Lung (tissue), 11 donors: ENCODE measurements at regions not wholly inside any gene's neighbourhood (a gene's known extent, or its start where the extent isn't known, plus 50 kb on each side); places are given as distances from the start of the nearest gene placed in this dataset.

ENCODE experiments used
- ATAC-seq: fragments of 200-7000 bp; cut with Tn5 transposase; one replicate; pipeline ENCODE4 v1.9.1; 2020; ENCODE audit warnings: moderate number of reproducible peaks; ENCODE audit not compliant: insufficient read depth, low FRiP score
- DNase-seq, 3 donors: peaks; one replicate each; pipeline ENCODE4 v3.0.0-alpha.2; 2013 to 2017
- H3K27ac ChIP-seq, 2 donors: one replicate each; pipeline ENCODE4 v1.5.1; 2013; ENCODE audit warnings: mild to moderate bottlenecking in 2 of 2, moderate library complexity in 2 of 2, control low read depth in 1 of 2, inconsistent platforms in 1 of 2, low read depth in 1 of 2, low read length in 1 of 2
- H3K27me3 ChIP-seq, 3 donors: one replicate each; pipeline ENCODE4 v1.5.1; 2013; ENCODE audit warnings: low read length in 2 of 3; ENCODE audit not compliant: control insufficient read depth in 3 of 3, insufficient read depth in 3 of 3
- H3K36me3 ChIP-seq, 4 donors: one replicate each; pipeline ENCODE4 v1.5.1; 2013; ENCODE audit warnings: low read length in 4 of 4, mild to moderate bottlenecking in 1 of 4, moderate library complexity in 1 of 4; ENCODE audit not compliant: control insufficient read depth in 4 of 4, insufficient read depth in 4 of 4
- H3K4me1 ChIP-seq, 5 donors: one replicate each; pipeline ENCODE4 v1.5.1; 2013; ENCODE audit warnings: low read length in 5 of 5, mild to moderate bottlenecking in 2 of 5, moderate library complexity in 1 of 5; ENCODE audit not compliant: control insufficient read depth in 5 of 5, insufficient read depth in 5 of 5
- H3K4me3 ChIP-seq: one replicate; pipeline ENCODE4 v1.5.1; 2013; ENCODE audit warnings: mild to moderate bottlenecking, control low read depth, moderate library complexity
- H3K9ac ChIP-seq, 2 donors: one replicate each; pipeline ENCODE4 v1.5.1; 2013; ENCODE audit warnings: low read length in 2 of 2, control low read depth in 1 of 2; ENCODE audit not compliant: insufficient read depth in 1 of 2
- H3K9me3 ChIP-seq, 4 donors: one replicate each; pipeline ENCODE4 v1.5.1; 2013; ENCODE audit warnings: low read length in 3 of 4, mild to moderate bottlenecking in 1 of 4, moderate library complexity in 1 of 4; ENCODE audit not compliant: control insufficient read depth in 4 of 4, insufficient read depth in 3 of 4
- WGBS, 2 donors: extraction: QIAGEN DNeasy Blood & Tissue Kit; methylation state at CpG; one replicate each; pipeline ENCODE4 v1.1.7; 2013; 5-methylcytosine and 5-hydroxymethylcytosine counted together
- TF ChIP-seq, protein P1 (sequence below): IDR thresholded peaks from 2 replicates; pipeline ENCODE4 v1.5.1; 2012; ENCODE audit warnings: mild to moderate bottlenecking; ENCODE audit errors: control extremely low read depth, extremely low read depth
- donor health status: control.
- donor health status: control.
- donor health status: Bipolar disorder and iron deficiency.
- donor health status: healthy.
- donor health status: DM: yes; HTN: yes; CAD: no.

DNA sequence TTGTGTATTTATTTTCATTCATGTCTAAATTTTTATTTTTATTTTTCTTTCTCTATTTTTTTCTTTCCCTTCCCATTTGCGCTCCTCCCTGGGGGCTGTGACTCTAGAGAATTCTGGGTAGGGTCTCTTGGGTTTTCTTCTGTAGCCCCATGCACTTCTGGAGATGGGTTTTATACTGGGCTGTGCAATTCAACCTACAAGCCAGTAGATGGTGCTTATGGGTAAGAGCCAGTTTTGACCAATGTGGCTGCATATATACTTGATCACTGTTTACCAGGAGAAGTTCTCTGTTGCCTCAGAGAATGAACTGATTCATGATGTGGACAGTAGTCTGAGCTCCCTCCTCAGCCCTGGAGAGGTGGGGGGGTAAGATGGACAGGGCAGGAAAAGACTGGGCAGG, 614.6 kb downstream of the PCDH19 start:
- no peak overlapping the region for H3K9ac ChIP-seq
- TF ChIP-seq, protein P1, sequence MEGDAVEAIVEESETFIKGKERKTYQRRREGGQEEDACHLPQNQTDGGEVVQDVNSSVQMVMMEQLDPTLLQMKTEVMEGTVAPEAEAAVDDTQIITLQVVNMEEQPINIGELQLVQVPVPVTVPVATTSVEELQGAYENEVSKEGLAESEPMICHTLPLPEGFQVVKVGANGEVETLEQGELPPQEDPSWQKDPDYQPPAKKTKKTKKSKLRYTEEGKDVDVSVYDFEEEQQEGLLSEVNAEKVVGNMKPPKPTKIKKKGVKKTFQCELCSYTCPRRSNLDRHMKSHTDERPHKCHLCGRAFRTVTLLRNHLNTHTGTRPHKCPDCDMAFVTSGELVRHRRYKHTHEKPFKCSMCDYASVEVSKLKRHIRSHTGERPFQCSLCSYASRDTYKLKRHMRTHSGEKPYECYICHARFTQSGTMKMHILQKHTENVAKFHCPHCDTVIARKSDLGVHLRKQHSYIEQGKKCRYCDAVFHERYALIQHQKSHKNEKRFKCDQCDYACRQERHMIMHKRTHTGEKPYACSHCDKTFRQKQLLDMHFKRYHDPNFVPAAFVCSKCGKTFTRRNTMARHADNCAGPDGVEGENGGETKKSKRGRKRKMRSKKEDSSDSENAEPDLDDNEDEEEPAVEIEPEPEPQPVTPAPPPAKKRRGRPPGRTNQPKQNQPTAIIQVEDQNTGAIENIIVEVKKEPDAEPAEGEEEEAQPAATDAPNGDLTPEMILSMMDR, result no peak
- 76 to 88% methylated on average over 1 of the region's 1 CpG for WGBS, 2 donors
- no peak overlapping the region for H3K27ac ChIP-seq
- ATAC-seq, result no peak
- no peaks in the 10 kb centered on the region for H3K36me3 ChIP-seq
- H3K4me3 ChIP-seq, result no peak overlapping the region
- peaks cover 0 to 17% (median 8%) of the 10 kb centered on the region in 4 donors for H3K9me3 ChIP-seq
- DNase-seq, result no peak
- H3K27me3 ChIP-seq, result no peaks in the 10 kb centered on the region
- H3K4me1 ChIP-seq, result no peaks in the 10 kb centered on the region

- Histone ChIP-seq H3K9ac (no peak overlapping the region), H3K36me3 (no peaks in the 10 kb centered on the region), H3K27ac (no peak overlapping the region), H3K4me3 (no peak overlapping the region), H3K4me1 (no peaks in the 10 kb centered on the region), H3K27me3 (peaks cover 0 to 6% (median 0%) of the 10 kb centered on the region in 3 donors), H3K9me3 (peaks cover 0 to 8% (median 0%) of the 10 kb centered on the region in 4 donors)
- WGBS, 2 donors, result 56 to 84% methylated on average over 3 of the region's 3 CpGs
- TF ChIP-seq, protein P1, result no peak
- DNase-seq, result peak in 2 of 3 donors; percentile 80 to 82
- no peak for ATAC-seq
Observed at GRCh38 chrX:99782516-99783040, 627.5 kb downstream of the PCDH19 start.

DNA sequence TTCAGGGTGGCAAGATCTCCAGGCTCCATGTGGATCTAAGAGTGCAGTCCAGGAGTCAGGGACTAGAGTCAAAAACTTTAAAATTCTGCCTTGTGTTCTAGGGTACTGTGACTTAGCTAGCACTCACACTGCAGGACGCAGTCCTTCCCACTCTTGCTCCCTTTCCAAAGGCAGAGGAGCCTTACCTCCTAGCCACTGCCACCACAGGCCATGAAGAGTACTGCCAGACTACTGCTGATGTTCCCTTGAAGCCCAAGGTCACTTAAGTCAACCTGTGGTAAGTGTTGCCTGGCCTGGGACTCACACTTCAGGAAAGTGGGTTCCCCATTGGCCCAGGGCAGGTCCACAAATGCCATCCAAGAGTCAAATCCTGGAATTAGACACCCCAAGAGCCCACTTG, 632.2 kb downstream of the PCDH19 start:
- Histone ChIP-seq H3K27me3 (peaks cover 0 to 11% (median 0%) of the 10 kb centered on the region in 3 donors), H3K4me1 (no peaks in the 10 kb centered on the region), H3K9me3 (peaks cover 0 to 8% (median 0%) of the 10 kb centered on the region in 4 donors), H3K4me3 (no peak overlapping the region), H3K9ac (no peak overlapping the region), H3K36me3 (no peaks in the 10 kb centered on the region), H3K27ac (no peak overlapping the region)
- 67 to 83% methylated on average over 1 of the region's 1 CpG for WGBS, 2 donors
- no peak for DNase-seq
- no peak for ATAC-seq
- TF ChIP-seq, protein P1, result no peak

- no peaks in the 10 kb centered on the region for H3K27me3 ChIP-seq
- no peak overlapping the region for H3K27ac ChIP-seq
- H3K4me1 ChIP-seq, result no peaks in the 10 kb centered on the region
- H3K9me3 ChIP-seq, result peaks cover 0 to 8% (median 4%) of the 10 kb centered on the region in 4 donors
- WGBS, 2 donors, result 79 to 86% methylated on average over 3 of the region's 3 CpGs
- DNase-seq (no peak), ATAC-seq (no peak)
- TF ChIP-seq, protein P1, result no peak
- H3K9ac ChIP-seq, result no peak overlapping the region
- H3K36me3 ChIP-seq, result no peaks in the 10 kb centered on the region
- no peak overlapping the region for H3K4me3 ChIP-seq
Observed at GRCh38 chrX:99761731-99762130, 648.3 kb downstream of the PCDH19 start.
